ENCODE measurements at regions not wholly inside any gene's neighbourhood (a gene's known extent, or its start where the extent isn't known, plus 50 kb on each side); places are given as distances from the start of the nearest gene placed in this dataset.

DNA sequence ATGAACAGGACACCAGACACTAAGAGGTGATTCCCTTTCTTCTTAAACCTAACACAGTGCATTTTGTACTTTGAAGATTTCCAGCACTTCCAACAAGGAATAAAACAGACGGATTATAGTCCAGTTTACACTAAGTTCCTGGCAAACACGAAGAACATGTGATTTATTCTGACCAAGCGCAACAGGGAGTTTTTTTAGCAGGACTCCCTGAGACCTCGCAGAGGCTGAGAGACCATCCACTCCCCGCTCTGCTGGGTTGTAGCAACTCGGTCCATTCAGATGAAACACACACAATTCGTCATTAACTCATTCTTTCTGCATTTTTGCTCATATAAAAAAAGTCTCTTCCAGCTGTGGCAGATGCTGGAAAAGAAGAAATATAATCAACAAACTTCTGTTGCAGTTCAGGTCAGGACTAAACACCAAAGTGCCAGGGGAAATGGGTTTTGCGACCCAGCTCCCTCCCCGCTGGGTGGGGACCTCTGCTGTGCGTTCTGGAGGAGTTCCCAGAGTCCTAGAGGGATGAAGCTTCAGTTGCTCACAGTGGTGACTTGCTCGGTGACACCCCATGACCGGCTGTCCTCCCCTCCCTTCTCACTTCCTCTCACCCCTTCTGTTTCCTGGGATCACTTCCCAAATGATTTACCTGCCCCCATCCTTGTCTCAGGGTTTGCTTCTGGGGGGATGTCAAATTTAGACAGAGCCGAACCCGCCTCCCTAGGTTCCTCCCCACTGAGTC, 52.5 kb downstream of the KCNF1 start:
- Mint-ChIP-seq H3K4me3 (no peak overlapping the region), H3K36me3 (ENCODE audit: low read depth) (no peaks in the 10 kb centered on the region), H3K4me1 (peaks cover 7% of the 10 kb centered on the region), H3K9me3 (no peaks in the 10 kb centered on the region), H3K27ac (no peak overlapping the region), H3K27me3 (ENCODE audit: insufficient read depth) (peaks cover 5% of the 10 kb centered on the region)
- H3K27me3 ChIP-seq (ENCODE audit: control insufficient read depth, insufficient read depth, low read length, poor library complexity, severe bottlenecking) = no peaks in the 10 kb centered on the region
- WGBS, 2 experiments (ENCODE audit: insufficient coverage in 1 of 2, insufficient read length in 1 of 2) = 76 to 81% methylated on average over 12 to 14 of the region's 14 CpGs
- no peak for DNase-seq
- no peak overlapping the region for H3K4me3 ChIP-seq (ENCODE audit: low read length)
- no peak overlapping the region for H3K9ac ChIP-seq (ENCODE audit: extremely low read depth, low read length, poor library complexity, severe bottlenecking)
- no peaks in the 10 kb centered on the region for H3K9me3 ChIP-seq (ENCODE audit: control insufficient read depth, low read length)
- peak overlapping the region; percentile 61 for H3K27ac ChIP-seq (ENCODE audit: low read depth, low read length)
- H3K4me1 ChIP-seq (ENCODE audit: control insufficient read depth, insufficient read depth, low read length) = no peaks in the 10 kb centered on the region
- H3K36me3 ChIP-seq (ENCODE audit: control insufficient read depth, insufficient read depth, low read length) = no peaks in the 10 kb centered on the region
- TF ChIP-seq, protein P1, sequence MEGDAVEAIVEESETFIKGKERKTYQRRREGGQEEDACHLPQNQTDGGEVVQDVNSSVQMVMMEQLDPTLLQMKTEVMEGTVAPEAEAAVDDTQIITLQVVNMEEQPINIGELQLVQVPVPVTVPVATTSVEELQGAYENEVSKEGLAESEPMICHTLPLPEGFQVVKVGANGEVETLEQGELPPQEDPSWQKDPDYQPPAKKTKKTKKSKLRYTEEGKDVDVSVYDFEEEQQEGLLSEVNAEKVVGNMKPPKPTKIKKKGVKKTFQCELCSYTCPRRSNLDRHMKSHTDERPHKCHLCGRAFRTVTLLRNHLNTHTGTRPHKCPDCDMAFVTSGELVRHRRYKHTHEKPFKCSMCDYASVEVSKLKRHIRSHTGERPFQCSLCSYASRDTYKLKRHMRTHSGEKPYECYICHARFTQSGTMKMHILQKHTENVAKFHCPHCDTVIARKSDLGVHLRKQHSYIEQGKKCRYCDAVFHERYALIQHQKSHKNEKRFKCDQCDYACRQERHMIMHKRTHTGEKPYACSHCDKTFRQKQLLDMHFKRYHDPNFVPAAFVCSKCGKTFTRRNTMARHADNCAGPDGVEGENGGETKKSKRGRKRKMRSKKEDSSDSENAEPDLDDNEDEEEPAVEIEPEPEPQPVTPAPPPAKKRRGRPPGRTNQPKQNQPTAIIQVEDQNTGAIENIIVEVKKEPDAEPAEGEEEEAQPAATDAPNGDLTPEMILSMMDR (conservative IDR thresholded peaks at IDR 0.05) = no peak

DNA sequence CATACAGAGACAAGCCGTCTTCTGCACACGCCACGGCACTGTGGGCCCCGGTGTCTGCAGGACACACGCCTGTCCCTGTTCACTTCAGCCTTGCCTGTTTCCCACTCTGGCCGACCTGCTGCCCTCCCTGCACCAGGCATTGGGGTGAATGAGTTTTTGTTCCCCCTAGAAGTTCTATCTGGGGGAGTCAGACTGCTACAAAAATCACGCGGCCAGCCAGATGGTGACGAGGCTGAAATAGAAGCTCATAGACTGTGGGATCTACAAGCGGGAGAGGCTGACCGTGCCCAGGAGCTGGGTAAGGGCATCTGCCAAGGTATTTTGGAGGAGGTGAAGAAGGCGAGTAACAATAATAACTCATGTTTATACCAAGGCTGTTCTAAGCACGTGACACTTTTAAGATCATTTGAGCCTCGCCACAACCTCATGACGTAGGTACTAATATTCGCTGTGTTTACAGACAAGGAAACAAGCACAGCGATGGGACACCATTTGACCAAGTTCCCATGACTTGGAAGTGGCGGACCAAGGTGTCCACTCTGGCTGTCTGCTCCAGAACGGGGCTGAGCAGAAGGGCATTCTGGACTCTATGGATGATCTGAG, 53.6 kb downstream of the KCNF1 start:
- Histone ChIP-seq H3K36me3 (ENCODE audit: control insufficient read depth, insufficient read depth, low read length) (no peaks in the 10 kb centered on the region), H3K27me3 (ENCODE audit: control insufficient read depth, insufficient read depth, low read length, poor library complexity, severe bottlenecking) (no peaks in the 10 kb centered on the region), H3K9ac (ENCODE audit: extremely low read depth, low read length, poor library complexity, severe bottlenecking) (no peak overlapping the region), H3K9me3 (ENCODE audit: control insufficient read depth, low read length) (no peaks in the 10 kb centered on the region), H3K4me3 (ENCODE audit: low read length) (no peak overlapping the region), H3K27ac (ENCODE audit: low read depth, low read length) (no peak overlapping the region), H3K4me1 (ENCODE audit: control insufficient read depth, insufficient read depth, low read length) (no peaks in the 10 kb centered on the region)
- Mint-ChIP-seq H3K36me3 (ENCODE audit: low read depth) (no peaks in the 10 kb centered on the region), H3K4me3 (no peak overlapping the region), H3K27ac (no peak overlapping the region), H3K4me1 (peaks cover 7% of the 10 kb centered on the region), H3K27me3 (ENCODE audit: insufficient read depth) (peaks cover 5% of the 10 kb centered on the region), H3K9me3 (no peaks in the 10 kb centered on the region)
- TF ChIP-seq, protein P1 (conservative IDR thresholded peaks at IDR 0.05) = no peak
- WGBS, 2 experiments (ENCODE audit: insufficient coverage in 1 of 2, insufficient read length in 1 of 2) = 94 to 95% methylated on average over 13 to 19 of the region's 19 CpGs
- no peak for DNase-seq

DNA sequence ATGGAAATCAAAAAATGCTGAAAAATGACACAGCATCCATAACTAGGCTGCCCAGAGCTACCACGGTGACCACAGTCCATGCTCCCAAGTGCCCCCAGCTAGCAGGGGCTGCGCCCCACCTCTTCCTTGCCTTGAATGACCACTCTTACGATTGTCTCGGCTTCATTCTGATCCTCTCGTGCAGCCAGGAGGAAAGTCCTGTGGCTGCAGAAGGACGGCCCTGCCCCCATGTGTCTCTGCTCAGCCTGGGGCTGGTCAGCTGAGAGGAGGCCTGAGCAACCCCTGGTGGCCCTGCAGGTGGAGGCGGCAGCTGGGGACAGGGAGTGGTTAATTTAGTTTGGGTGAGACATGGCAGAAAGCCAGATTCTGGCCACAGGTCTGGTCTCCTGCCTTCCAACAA, 54.3 kb downstream of the KCNF1 start:
- Mint-ChIP-seq H3K9me3 (no peaks in the 10 kb centered on the region), H3K4me1 (peaks cover 7% of the 10 kb centered on the region), H3K4me3 (no peak overlapping the region), H3K36me3 (ENCODE audit: low read depth) (no peaks in the 10 kb centered on the region), H3K27ac (no peak overlapping the region), H3K27me3 (ENCODE audit: insufficient read depth) (peaks cover 5% of the 10 kb centered on the region)
- no peaks in the 10 kb centered on the region for H3K9me3 ChIP-seq (ENCODE audit: control insufficient read depth, low read length)
- no peaks in the 10 kb centered on the region for H3K4me1 ChIP-seq (ENCODE audit: control insufficient read depth, insufficient read depth, low read length)
- DNase-seq = no peak
- no peaks in the 10 kb centered on the region for H3K27me3 ChIP-seq (ENCODE audit: control insufficient read depth, insufficient read depth, low read length, poor library complexity, severe bottlenecking)
- no peak overlapping the region for H3K4me3 ChIP-seq (ENCODE audit: low read length)
- TF ChIP-seq, protein P1 (conservative IDR thresholded peaks at IDR 0.05) = peak; percentile 32
- 92 to 100% methylated on average over 1 to 7 of the region's 7 CpGs for WGBS, 2 experiments (ENCODE audit: insufficient coverage in 1 of 2, insufficient read length in 1 of 2)
- no peak overlapping the region for H3K9ac ChIP-seq (ENCODE audit: extremely low read depth, low read length, poor library complexity, severe bottlenecking)
- no peak overlapping the region for H3K27ac ChIP-seq (ENCODE audit: low read depth, low read length)
- H3K36me3 ChIP-seq (ENCODE audit: control insufficient read depth, insufficient read depth, low read length) = no peaks in the 10 kb centered on the region
